Uterus (tissue), 3 donors: ENCODE measurements at regions not wholly inside any gene's neighbourhood (a gene's known extent, or its start where the extent isn't known, plus 50 kb on each side); places are given as distances from the start of the nearest gene placed in this dataset.
"Not testable (repeated sequence)": the region's sequence is repeated elsewhere in the genome, so short reads cannot be mapped to it uniquely, and the experiment has no call there.

ENCODE experiments used
- DNase-seq, 2 donors: peaks; one replicate each; pipeline ENCODE4 v3.0.0-alpha.2; 2019 to 2020
- H3K27ac ChIP-seq, 2 donors: fragments of 200-600 bp; sonication (generic); 1 replicate in 1 of 2; 2 replicates in 1 of 2; pipeline ENCODE4 v1.5.1; 2016 to 2018
- H3K27me3 ChIP-seq, 2 donors: fragments of 200-600 bp; sonication (generic); one replicate each; pipeline ENCODE4 v1.5.1; 2018 to 2019; ENCODE audit warnings: control low read depth in 1 of 2
- H3K36me3 ChIP-seq, 2 donors: fragments of 200-600 bp; sonication (generic); one replicate each; pipeline ENCODE4 v1.5.1; 2019; ENCODE audit warnings: control low read depth in 1 of 2
- H3K4me1 ChIP-seq, 2 donors: fragments of 200-600 bp; sonication (generic); one replicate each; pipeline ENCODE4 v1.5.1; 2018 to 2019; ENCODE audit warnings: control low read depth in 1 of 2
- H3K4me3 ChIP-seq, 2 donors: fragments of 200-600 bp; sonication (generic); 1 replicate in 1 of 2; 2 replicates in 1 of 2; pipeline ENCODE4 v1.5.1; 2018 to 2019; ENCODE audit warnings: mild to moderate bottlenecking in 1 of 2
- H3K9me3 ChIP-seq, 2 donors: fragments of 200-600 bp; sonication (generic); one replicate each; pipeline ENCODE4 v1.5.1; 2019; ENCODE audit warnings: control low read depth in 1 of 2
- POLR2A ChIP-seq, 2 donors: fragments of 450-650 bp; IDR thresholded peaks; one replicate each; pipeline ENCODE4 v1.6.1; 2016; ENCODE audit warnings: antibody characterized with exemption in 2 of 2, mild to moderate bottlenecking in 1 of 2, moderate library complexity in 1 of 2
- intact Hi-C: fragments of 100-400 bp; cut with DNase I; formaldehyde crosslinking; loops from one replicate; pipeline ENCODE4 v1.15.1; 2023; ENCODE audit warnings: low total_unique reads
- TF ChIP-seq, protein P1 (sequence below), 4 experiments: fragments of 200-600 bp in 2 of 4; fragments of 450-650 bp in 2 of 4; sonication (generic) in 2 of 4; IDR thresholded peaks; one replicate each; pipeline ENCODE4 v1.5.1; 2016 to 2019; ENCODE audit warnings: antibody characterized with exemption in 4 of 4, mild to moderate bottlenecking in 2 of 4, moderate library complexity in 1 of 4
- donor health status: DM: yes; HTN: yes; CAD: no.

DNA sequence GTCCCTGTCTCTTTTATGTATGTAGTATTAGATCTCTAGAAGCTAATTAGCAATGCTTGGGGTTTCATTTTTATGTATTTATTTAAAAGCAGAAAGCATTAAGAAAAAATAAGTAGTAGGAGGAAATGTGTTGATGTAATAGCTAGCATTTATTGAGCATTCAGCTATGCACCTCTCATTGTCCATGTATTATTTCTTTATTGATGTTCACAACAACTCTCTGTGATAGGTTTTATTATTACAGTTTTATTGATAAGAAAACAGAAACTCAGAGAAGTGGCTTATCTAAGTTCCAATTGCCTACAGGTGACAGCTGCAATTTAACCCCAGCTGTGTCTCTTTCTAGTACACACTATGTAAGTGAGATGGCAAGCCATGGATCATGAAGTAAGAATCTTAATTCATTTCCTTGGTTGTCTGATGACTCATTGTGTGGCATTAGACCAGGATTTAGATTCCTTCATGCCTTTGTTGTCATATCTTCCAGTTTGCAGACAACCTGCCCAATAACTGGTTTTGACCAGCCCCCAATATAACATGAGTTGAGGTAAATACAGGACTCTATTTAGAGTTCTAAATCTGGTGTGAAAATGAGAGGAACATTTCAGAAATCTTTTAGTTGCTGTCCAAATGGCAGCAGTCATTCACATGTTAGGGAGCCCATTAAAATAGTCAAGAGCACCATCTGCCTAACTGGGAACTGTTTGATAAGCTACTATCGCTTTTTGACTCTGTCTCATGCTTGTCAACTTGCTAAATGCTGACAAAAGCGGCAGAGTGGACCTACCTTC lies 170.8 kb upstream of the PHACTR1 start:
- no peak overlapping the region for H3K4me3 ChIP-seq
- TF ChIP-seq POLR2A (IDR thresholded peaks at IDR 0.05), result no peak
- TF ChIP-seq, protein P1, sequence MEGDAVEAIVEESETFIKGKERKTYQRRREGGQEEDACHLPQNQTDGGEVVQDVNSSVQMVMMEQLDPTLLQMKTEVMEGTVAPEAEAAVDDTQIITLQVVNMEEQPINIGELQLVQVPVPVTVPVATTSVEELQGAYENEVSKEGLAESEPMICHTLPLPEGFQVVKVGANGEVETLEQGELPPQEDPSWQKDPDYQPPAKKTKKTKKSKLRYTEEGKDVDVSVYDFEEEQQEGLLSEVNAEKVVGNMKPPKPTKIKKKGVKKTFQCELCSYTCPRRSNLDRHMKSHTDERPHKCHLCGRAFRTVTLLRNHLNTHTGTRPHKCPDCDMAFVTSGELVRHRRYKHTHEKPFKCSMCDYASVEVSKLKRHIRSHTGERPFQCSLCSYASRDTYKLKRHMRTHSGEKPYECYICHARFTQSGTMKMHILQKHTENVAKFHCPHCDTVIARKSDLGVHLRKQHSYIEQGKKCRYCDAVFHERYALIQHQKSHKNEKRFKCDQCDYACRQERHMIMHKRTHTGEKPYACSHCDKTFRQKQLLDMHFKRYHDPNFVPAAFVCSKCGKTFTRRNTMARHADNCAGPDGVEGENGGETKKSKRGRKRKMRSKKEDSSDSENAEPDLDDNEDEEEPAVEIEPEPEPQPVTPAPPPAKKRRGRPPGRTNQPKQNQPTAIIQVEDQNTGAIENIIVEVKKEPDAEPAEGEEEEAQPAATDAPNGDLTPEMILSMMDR (IDR thresholded peaks at IDR 0.05), result no peak
- H3K27ac ChIP-seq, result no peak overlapping the region
- DNase-seq, result no peak
- intact Hi-C loops, result no loop called here
- H3K27me3 ChIP-seq, result no peaks in the 10 kb centered on the region
- H3K9me3 ChIP-seq, result no peaks in the 10 kb centered on the region
- no peaks in the 10 kb centered on the region for H3K36me3 ChIP-seq
- no peaks in the 10 kb centered on the region for H3K4me1 ChIP-seq

DNA sequence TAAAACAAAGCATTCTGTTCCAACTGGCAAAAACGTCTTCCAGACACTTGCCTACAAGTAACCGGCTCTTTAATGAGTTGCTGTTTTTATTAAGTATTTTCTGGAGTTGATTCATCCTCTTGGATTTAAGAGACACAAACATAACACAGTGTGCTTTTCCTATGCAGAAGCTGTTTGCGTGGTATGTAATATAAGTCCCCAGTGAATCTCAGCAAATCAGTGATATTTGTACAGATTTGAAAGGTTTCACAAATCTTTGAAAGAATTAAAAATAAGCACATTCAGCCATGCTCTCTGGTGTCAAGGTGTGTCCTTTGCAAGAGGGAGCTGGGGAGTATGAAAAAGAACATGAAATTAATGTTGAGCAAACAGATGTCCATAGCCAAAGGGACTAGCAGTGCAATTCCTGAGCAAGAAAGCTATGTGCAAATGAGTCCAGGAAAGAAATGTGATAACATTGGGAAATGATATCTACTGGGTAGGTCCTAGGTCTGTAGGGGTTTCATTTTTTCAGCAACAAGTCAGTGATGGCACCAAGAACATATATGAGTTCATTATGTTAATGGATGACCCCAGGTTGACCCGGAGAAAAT lies 170.1 kb upstream of the PHACTR1 start:
- TF ChIP-seq, protein P1 (IDR thresholded peaks at IDR 0.05), result no peak
- no peak for TF ChIP-seq POLR2A (IDR thresholded peaks at IDR 0.05)
- Histone ChIP-seq H3K4me3 (no peak overlapping the region), H3K27ac (no peak overlapping the region), H3K4me1 (no peaks in the 10 kb centered on the region), H3K36me3 (no peaks in the 10 kb centered on the region), H3K9me3 (no peaks in the 10 kb centered on the region), H3K27me3 (no peaks in the 10 kb centered on the region)
- intact Hi-C loops, result no loop called here
- no peak for DNase-seq

DNA sequence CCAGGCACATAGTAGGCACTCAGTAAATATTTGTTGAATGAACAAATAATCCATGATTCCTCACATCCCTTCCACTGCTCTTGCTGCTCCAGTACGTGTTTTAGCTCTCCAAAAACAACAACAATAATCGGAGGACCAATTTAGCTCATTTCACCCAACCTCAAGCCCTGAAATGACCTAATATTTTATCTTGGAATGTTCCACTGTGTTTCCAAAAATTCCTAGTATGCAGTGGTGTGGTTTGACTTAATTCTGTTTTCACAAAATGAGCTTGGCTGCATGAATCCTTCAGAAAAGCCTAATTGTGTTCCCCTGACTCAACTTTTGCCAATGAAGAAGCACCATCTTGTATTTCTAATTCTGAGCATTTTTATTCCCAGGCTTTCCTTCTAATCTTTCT lies 168.0 kb upstream of the PHACTR1 start:
- TF ChIP-seq, protein P1 (IDR thresholded peaks at IDR 0.05), result no peak
- no peak for TF ChIP-seq POLR2A (IDR thresholded peaks at IDR 0.05)
- H3K27me3 ChIP-seq, result no peaks in the 10 kb centered on the region
- no peak overlapping the region for H3K4me3 ChIP-seq
- H3K36me3 ChIP-seq, result no peaks in the 10 kb centered on the region
- no peak overlapping the region for H3K27ac ChIP-seq
- intact Hi-C loops, result no loop called here
- H3K4me1 ChIP-seq, result no peaks in the 10 kb centered on the region
- no peaks in the 10 kb centered on the region for H3K9me3 ChIP-seq
- no peak for DNase-seq

DNA sequence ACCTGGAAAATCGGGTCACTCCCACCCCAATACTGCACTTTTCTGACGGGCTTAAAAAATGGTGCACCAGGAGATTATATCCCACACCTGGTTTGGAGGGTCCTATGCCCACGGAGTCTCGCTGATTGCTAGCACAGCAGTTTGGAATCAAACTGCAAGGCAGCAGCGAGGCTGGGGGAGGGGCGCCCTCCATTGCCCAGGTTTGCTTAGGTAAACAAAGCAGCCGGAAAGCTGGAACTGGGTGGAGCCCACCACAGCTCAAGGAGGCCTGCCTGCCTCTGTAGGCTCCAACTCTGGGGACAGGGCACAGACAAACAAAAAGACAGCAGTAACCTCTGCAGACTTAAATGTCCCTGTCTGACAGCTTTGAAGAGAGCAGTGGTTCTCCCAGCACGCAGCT lies 167.1 kb upstream of the PHACTR1 start:
- H3K27ac ChIP-seq, H3K36me3 ChIP-seq: not testable (repeated sequence)

DNA sequence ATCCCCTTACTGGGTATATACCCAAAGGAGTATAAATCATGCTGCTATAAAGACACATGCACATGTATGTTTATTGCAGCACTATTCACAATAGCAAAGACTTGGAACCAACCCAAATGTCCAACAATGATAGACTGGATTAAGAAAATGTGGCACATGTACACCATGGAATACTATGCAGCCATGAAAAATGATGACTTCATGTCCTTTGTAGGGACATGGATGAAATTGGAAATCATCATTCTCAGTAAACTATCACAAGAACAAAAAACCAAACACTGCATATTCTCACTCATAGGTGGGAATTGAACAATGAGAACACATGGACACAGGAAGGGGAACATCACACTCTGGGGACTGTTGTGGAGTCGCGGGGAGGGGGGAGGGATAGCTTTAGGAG lies 161.7 kb upstream of the PHACTR1 start:
- H3K9me3 ChIP-seq, H3K4me3 ChIP-seq, H3K27ac ChIP-seq, H3K4me1 ChIP-seq, H3K36me3 ChIP-seq, intact Hi-C loops, DNase-seq, H3K27me3 ChIP-seq: not testable (repeated sequence)

More for the DNA sequence above, 167.1 kb upstream of the PHACTR1 start:
- H3K9me3 ChIP-seq, H3K4me3 ChIP-seq, H3K4me1 ChIP-seq, DNase-seq, H3K27me3 ChIP-seq, intact Hi-C loops: not testable (repeated sequence)

DNA sequence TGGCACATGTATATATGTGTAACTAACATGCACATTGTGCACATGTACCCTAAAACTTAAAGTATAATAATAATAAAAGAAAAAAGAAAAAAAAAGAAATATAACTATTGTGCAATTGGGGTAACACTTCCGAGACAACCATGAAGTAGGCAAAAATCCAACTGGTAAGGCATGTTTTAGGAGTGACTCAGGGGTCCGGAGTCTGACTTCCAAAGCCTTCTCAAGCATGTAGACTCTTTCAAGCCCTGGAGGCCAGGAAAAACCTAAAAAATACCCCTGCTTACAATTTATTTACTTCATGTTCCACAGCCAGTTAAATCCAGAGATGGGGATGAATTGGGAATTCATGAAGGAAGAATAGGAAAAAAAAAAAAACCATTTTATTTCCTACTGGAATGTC lies 161.3 kb upstream of the PHACTR1 start:
- Histone ChIP-seq H3K27ac (no peak overlapping the region), H3K4me3 (no peak overlapping the region), H3K4me1 (no peaks in the 10 kb centered on the region), H3K36me3 (no peaks in the 10 kb centered on the region), H3K9me3 (no peaks in the 10 kb centered on the region), H3K27me3 (no peaks in the 10 kb centered on the region)
- DNase-seq, result no peak
- TF ChIP-seq, protein P1 (IDR thresholded peaks at IDR 0.05), result no peak
- TF ChIP-seq POLR2A (IDR thresholded peaks at IDR 0.05), result no peak
- intact Hi-C loops, result no loop called here
